8988T (cell line): ENCODE measurements at regions not wholly inside any gene's neighbourhood (a gene's known extent, or its start where the extent isn't known, plus 50 kb on each side); places are given as distances from the start of the nearest gene placed in this dataset.
"Not testable (repeated sequence)": the region's sequence is repeated elsewhere in the genome, so short reads cannot be mapped to it uniquely, and the experiment has no call there.

Source experiments
- DNase-seq: peaks from one replicate; pipeline ENCODE4 v3.0.0; 2011

- no peak for DNase-seq
Measured at GRCh38 chr4:147104768-147105167, 159.1 kb upstream of the TTC29 start.

- DNase-seq, result no peak
Measured at GRCh38 chr4:147108409-147108808, 162.7 kb upstream of the TTC29 start.

GRCh38 chr4:147109800-147110199 lies 164.1 kb upstream of the TTC29 start:
- DNase-seq, result no peak

- no peak for DNase-seq
Measured at GRCh38 chr4:147110473-147111367, 165.1 kb upstream of the TTC29 start.

- DNase-seq, result not testable (repeated sequence)
Measured at GRCh38 chr4:147112196-147112595, 166.5 kb upstream of the TTC29 start.

GRCh38 chr4:147117431-147117830 lies 171.8 kb upstream of the TTC29 start:
- DNase-seq, result no peak

GRCh38 chr4:147118528-147118927 lies 172.9 kb upstream of the TTC29 start:
- DNase-seq, result no peak

GRCh38 chr4:147122685-147123084 lies 177.0 kb upstream of the TTC29 start:
- no peak for DNase-seq

- DNase-seq, result no peak
Measured at GRCh38 chr4:147123146-147123545, 177.5 kb upstream of the TTC29 start.

- DNase-seq, result no peak
Measured at GRCh38 chr4:147128787-147129186, 183.1 kb upstream of the TTC29 start.

- DNase-seq, result no peak
Measured at GRCh38 chr4:147129687-147130086, 184.0 kb upstream of the TTC29 start.

GRCh38 chr4:147134536-147135210 lies 189.0 kb upstream of the TTC29 start:
- DNase-seq, result no peak

GRCh38 chr4:147136310-147136709 lies 190.6 kb upstream of the TTC29 start:
- no peak for DNase-seq

GRCh38 chr4:147136751-147137150 lies 191.1 kb upstream of the TTC29 start:
- DNase-seq, result no peak

- DNase-seq, result no peak
Measured at GRCh38 chr4:147137280-147137679, 191.6 kb upstream of the TTC29 start.

- DNase-seq, result no peak
Measured at GRCh38 chr4:147138171-147138570, 192.5 kb upstream of the TTC29 start.

- no peak for DNase-seq
Measured at GRCh38 chr4:147139455-147140198, 194.0 kb upstream of the TTC29 start.

GRCh38 chr4:147151763-147152162 lies 206.1 kb upstream of the TTC29 start:
- no peak for DNase-seq

- DNase-seq, result no peak
Measured at GRCh38 chr4:147157860-147158701, 212.4 kb upstream of the TTC29 start.

GRCh38 chr4:147160908-147161513 lies 215.3 kb upstream of the TTC29 start:
- DNase-seq, result peak; percentile 17

GRCh38 chr4:147163311-147163710 lies 217.6 kb upstream of the TTC29 start:
- no peak for DNase-seq

GRCh38 chr4:147168200-147168599 lies 222.5 kb upstream of the TTC29 start:
- not testable (repeated sequence) for DNase-seq
